Neural cell (in vitro differentiated cells): ENCODE measurements at regions not wholly inside any gene's neighbourhood (a gene's known extent, or its start where the extent isn't known, plus 50 kb on each side); places are given as distances from the start of the nearest gene placed in this dataset.

ENCODE experiments used
- H2AFZ ChIP-seq: fragments of 200-600, 300-800 bp; sonication (generic), shearing (Covaris generic); 2 replicates; pipeline ENCODE4 v1.6.0; 2014; ENCODE audit warnings: low read depth, mild to moderate bottlenecking, antibody characterized with exemption, low read length, moderate library complexity
- H3F3A ChIP-seq: fragments of 200-600 bp; shearing (Covaris generic); 2 replicates; pipeline ENCODE4 v1.6.1; 2016; ENCODE audit warnings: mild to moderate bottlenecking, moderate library complexity, mixed read lengths, antibody characterized with exemption, low read length; ENCODE audit not compliant: insufficient read depth, poor library complexity, severe bottlenecking
- H3K27ac ChIP-seq: fragments of 200-600, 300-800 bp; sonication (generic), shearing (Covaris generic); 2 replicates; pipeline ENCODE4 v1.5.1; 2014; ENCODE audit warnings: mild to moderate bottlenecking, low read length, moderate library complexity
- H3K27me3 ChIP-seq: fragments of 300-800, 200-600 bp; sonication (generic), shearing (Covaris generic); 2 replicates; pipeline ENCODE4 v1.6.0; 2014; ENCODE audit warnings: mild to moderate bottlenecking, low read depth, low read length, moderate library complexity; ENCODE audit not compliant: insufficient read depth
- H3K36me3 ChIP-seq: fragments of 300-800, 200-600 bp; sonication (generic), shearing (Covaris generic); 2 replicates; pipeline ENCODE4 v1.5.1; 2014; ENCODE audit warnings: mild to moderate bottlenecking, antibody characterized with exemption, low read length, moderate library complexity; ENCODE audit not compliant: insufficient read depth
- H3K4me2 ChIP-seq: fragments of 300-800, 200-600 bp; sonication (generic), shearing (Covaris generic); 2 replicates; pipeline ENCODE4 v1.6.0; 2014; ENCODE audit warnings: mild to moderate bottlenecking, low read length
- H3K4me3 ChIP-seq: fragments of 300-800, 200-600 bp; sonication (generic), shearing (Covaris generic); 2 replicates; pipeline ENCODE4 v1.5.1; 2014; ENCODE audit warnings: mild to moderate bottlenecking, low read length, moderate library complexity
- H3K79me2 ChIP-seq: fragments of 200-600 bp; shearing (Covaris generic); replicated peaks from 2 replicates; pipeline ENCODE4 v1.6.0; 2014; ENCODE audit warnings: mild to moderate bottlenecking, low read length, moderate library complexity; ENCODE audit not compliant: insufficient read depth
- H3K9ac ChIP-seq: fragments of 300-800, 200-600 bp; sonication (generic), shearing (Covaris generic); 2 replicates; pipeline ENCODE4 v1.6.1; 2016; ENCODE audit warnings: mild to moderate bottlenecking, low read length, mixed read lengths
- H3K9me2 ChIP-seq: fragments of 200-600 bp; shearing (Covaris generic); 2 replicates; pipeline ENCODE4 v1.6.1; 2016; ENCODE audit warnings: mild to moderate bottlenecking, low read length, mixed read lengths; ENCODE audit not compliant: insufficient read depth
- H3K9me3 ChIP-seq: fragments of 200-600, 300-800 bp; sonication (generic), shearing (Covaris generic); 2 replicates; pipeline ENCODE4 v1.6.1; 2016; ENCODE audit warnings: mild to moderate bottlenecking, mixed run types, low read length, moderate library complexity, mixed read lengths
- H4K20me1 ChIP-seq: fragments of 200-600 bp; shearing (Covaris generic); 2 replicates; pipeline ENCODE4 v1.6.1; 2016; ENCODE audit warnings: mild to moderate bottlenecking, mixed run types; ENCODE audit not compliant: insufficient read depth
- EP300 ChIP-seq: fragments of 450-650 bp; conservative IDR thresholded peaks from 2 replicates; pipeline ENCODE4 v1.6.1; 2014; ENCODE audit warnings: antibody characterized with exemption, mild to moderate bottlenecking, moderate library complexity; ENCODE audit not compliant: poor library complexity, severe bottlenecking
- EZH2 ChIP-seq: fragments of 200-600, 300-800 bp; shearing (Covaris generic), sonication (generic); IDR thresholded peaks from 2 replicates; pipeline ENCODE4 v1.6.1; 2014; ENCODE audit warnings: antibody characterized with exemption, low read length, borderline replicate concordance, mild to moderate bottlenecking; ENCODE audit not compliant: insufficient read depth, poor library complexity, severe bottlenecking
- MXI1 ChIP-seq: fragments of 450-650 bp; conservative IDR thresholded peaks from 2 replicates; pipeline ENCODE4 v1.6.1; 2014; ENCODE audit warnings: antibody characterized with exemption, mild to moderate bottlenecking; ENCODE audit not compliant: poor library complexity, severe bottlenecking
- POLR2AphosphoS5 ChIP-seq: IDR thresholded peaks from 2 replicates; pipeline ENCODE4 v1.6.1; 2012
- RAD21 ChIP-seq: fragments of 450-650 bp; conservative IDR thresholded peaks from 2 replicates; pipeline ENCODE4 v1.6.1; 2014; ENCODE audit warnings: antibody characterized with exemption, mild to moderate bottlenecking, moderate library complexity
- REST ChIP-seq: IDR thresholded peaks from 2 replicates; pipeline ENCODE4 v1.6.1; 2012; ENCODE audit warnings: borderline replicate concordance
- SMC3 ChIP-seq: fragments of 450-650 bp; conservative IDR thresholded peaks from 2 replicates; pipeline ENCODE4 v1.6.1; 2014; ENCODE audit warnings: antibody characterized with exemption, mild to moderate bottlenecking, moderate library complexity; ENCODE audit not compliant: poor library complexity
- TAF1 ChIP-seq: IDR thresholded peaks from 2 replicates; pipeline ENCODE4 v1.6.1; 2012; ENCODE audit warnings: low read depth
- TF ChIP-seq, protein P1 (sequence below): fragments of 450-650 bp; IDR thresholded peaks from 2 replicates; pipeline ENCODE4 v1.5.1; 2014; ENCODE audit warnings: antibody characterized with exemption, mild to moderate bottlenecking, moderate library complexity; ENCODE audit not compliant: poor library complexity, severe bottlenecking

GRCh38 chr3:72181251-72181650, 396.3 kb upstream of the PROK2 start:
- Histone ChIP-seq H4K20me1 (no peaks in the 10 kb centered on the region), H3K9ac (no peak overlapping the region), H3F3A (no peaks in the 10 kb centered on the region), H3K4me2 (no peak overlapping the region), H2AFZ (no peak overlapping the region), H3K4me3 (no peak overlapping the region), H3K9me3 (peaks cover 3% of the 10 kb centered on the region), H3K36me3 (no peaks in the 10 kb centered on the region), H3K9me2 (no peaks in the 10 kb centered on the region), H3K27me3 (no peaks in the 10 kb centered on the region), H3K27ac (no peak overlapping the region), H3K79me2 (no peaks in the 10 kb centered on the region)
- TF ChIP-seq MXI1 (no peak), POLR2AphosphoS5 (no peak), TAF1 (no peak), RAD21 (no peak), EZH2 (no peak), REST (no peak), SMC3 (no peak), EP300 (no peak)
- TF ChIP-seq, protein P1, sequence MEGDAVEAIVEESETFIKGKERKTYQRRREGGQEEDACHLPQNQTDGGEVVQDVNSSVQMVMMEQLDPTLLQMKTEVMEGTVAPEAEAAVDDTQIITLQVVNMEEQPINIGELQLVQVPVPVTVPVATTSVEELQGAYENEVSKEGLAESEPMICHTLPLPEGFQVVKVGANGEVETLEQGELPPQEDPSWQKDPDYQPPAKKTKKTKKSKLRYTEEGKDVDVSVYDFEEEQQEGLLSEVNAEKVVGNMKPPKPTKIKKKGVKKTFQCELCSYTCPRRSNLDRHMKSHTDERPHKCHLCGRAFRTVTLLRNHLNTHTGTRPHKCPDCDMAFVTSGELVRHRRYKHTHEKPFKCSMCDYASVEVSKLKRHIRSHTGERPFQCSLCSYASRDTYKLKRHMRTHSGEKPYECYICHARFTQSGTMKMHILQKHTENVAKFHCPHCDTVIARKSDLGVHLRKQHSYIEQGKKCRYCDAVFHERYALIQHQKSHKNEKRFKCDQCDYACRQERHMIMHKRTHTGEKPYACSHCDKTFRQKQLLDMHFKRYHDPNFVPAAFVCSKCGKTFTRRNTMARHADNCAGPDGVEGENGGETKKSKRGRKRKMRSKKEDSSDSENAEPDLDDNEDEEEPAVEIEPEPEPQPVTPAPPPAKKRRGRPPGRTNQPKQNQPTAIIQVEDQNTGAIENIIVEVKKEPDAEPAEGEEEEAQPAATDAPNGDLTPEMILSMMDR: no peak

DNA sequence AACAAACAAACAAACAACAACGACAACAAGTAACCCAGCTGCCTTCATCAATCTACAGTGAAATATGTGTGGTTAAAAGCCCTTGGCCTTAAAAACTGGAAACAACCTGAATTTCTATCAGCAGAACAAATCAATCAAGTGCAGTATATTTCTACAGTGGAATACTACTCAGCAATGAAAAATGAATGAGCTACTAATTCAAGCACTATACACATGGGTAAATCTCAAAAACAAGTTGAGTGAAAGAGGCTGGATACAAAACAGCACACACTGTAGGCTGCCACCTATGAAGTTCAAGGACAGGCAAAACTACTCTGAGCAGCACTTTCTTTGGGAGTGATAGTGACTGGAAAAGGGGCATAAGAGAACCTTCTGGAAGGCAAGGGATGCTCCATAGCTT, 395.5 kb upstream of the PROK2 start:
- Histone ChIP-seq H3K27ac (no peak overlapping the region), H3K4me2 (no peak overlapping the region), H4K20me1 (no peaks in the 10 kb centered on the region), H3K9ac (no peak overlapping the region), H3K9me2 (no peaks in the 10 kb centered on the region), H3K27me3 (no peaks in the 10 kb centered on the region), H3K9me3 (peaks cover 3% of the 10 kb centered on the region), H3K4me3 (no peak overlapping the region), H3K36me3 (no peaks in the 10 kb centered on the region), H2AFZ (no peak overlapping the region), H3K79me2 (no peaks in the 10 kb centered on the region), H3F3A (no peaks in the 10 kb centered on the region)
- TF ChIP-seq SMC3 (no peak), RAD21 (no peak), MXI1 (no peak), EP300 (no peak), POLR2AphosphoS5 (no peak), EZH2 (no peak), TAF1 (no peak), REST (no peak)
- TF ChIP-seq, protein P1: no peak
